HepG2 (cell line): ENCODE measurements at regions not wholly inside any gene's neighbourhood (a gene's known extent, or its start where the extent isn't known, plus 50 kb on each side); places are given as distances from the start of the nearest gene placed in this dataset.

Experiments used
- ATAC-seq: fragments of 200-7000 bp; cut with Tn5 transposase; 3 replicates; pipeline ENCODE4 v1.9.1; 2020; ENCODE audit warnings: mild to moderate bottlenecking, moderate library complexity
- BruUV-seq: library from RNA; stranded (reverse); fragments of 400-500 nt; replicated peaks from 2 replicates; lab custom pipeline; 2021; lab: Mats Ljungman, UMichigan
- CTCF ChIA-PET: fragments of 300-600 bp; formaldehyde crosslinking; extraction: SDS; loops from one replicate; lab custom pipeline; 2021; ENCODE audit warnings: low total read pairs, inconsistent platforms, low intra/inter-chr PET ratio; lab: Yijun Ruan, JAX
- POLR2A ChIA-PET: fragments of 350-600 bp; sonication (Branson Sonifier 250); formaldehyde crosslinking; loops from one replicate; lab custom pipeline; 2020; ENCODE audit warnings: antibody characterized with exemption, inconsistent platforms; lab: Yijun Ruan, JAX
- DNase-seq: peaks from one replicate; pipeline ENCODE4 v3.0.0-alpha.2; 2015; ENCODE audit warnings: low spot score
- FAIRE-seq: peaks from 3 replicates; lab custom pipeline; 2011; peaks lifted over from hg19 to GRCh38; lab: Jason Lieb, UNC
- H2AFZ ChIP-seq: one replicate; pipeline ENCODE4 v1.6.1; 2011; ENCODE audit warnings: low read length, inconsistent platforms
- H3K27ac ChIP-seq: fragments of 300-600 bp; 3 replicates; pipeline ENCODE4 v1.8.0; 2011; ENCODE audit warnings: mixed run types, mild to moderate bottlenecking, mixed read lengths, low read length, inconsistent platforms; ENCODE audit not compliant: insufficient read depth; ENCODE audit errors: extremely low read length
- H3K27me3 ChIP-seq, 2 experiments: fragments of 200-600 bp in 1 of 2; 2 replicates in 1 of 2; 3 replicates in 1 of 2; pipeline versions ENCODE4 v1.6.0 to v1.8.0; 2011; ENCODE audit warnings: low read length in 2 of 2, mild to moderate bottlenecking in 2 of 2, moderate library complexity in 2 of 2, inconsistent platforms in 1 of 2; ENCODE audit not compliant: insufficient read depth in 2 of 2, control insufficient read depth in 1 of 2
- H3K36me3 ChIP-seq, 2 experiments: fragments of 200-600 bp in 1 of 2; replicated peaks in 1 of 2; 2 replicates in 1 of 2; 3 replicates in 1 of 2; pipeline versions ENCODE4 v1.5.1 to v1.8.0; 2011; ENCODE audit warnings: low read length in 2 of 2, inconsistent platforms in 1 of 2; ENCODE audit not compliant: insufficient read depth in 2 of 2, control insufficient read depth in 1 of 2
- H3K4me1 ChIP-seq: 2 replicates; pipeline ENCODE4 v1.5.1; 2012; ENCODE audit warnings: low read length, inconsistent platforms; ENCODE audit not compliant: insufficient read depth
- H3K4me2 ChIP-seq: 2 replicates; pipeline ENCODE4 v1.6.0; 2011; ENCODE audit warnings: low read depth, low read length, inconsistent platforms
- H3K4me3 ChIP-seq, 3 experiments: fragments of 200-600 bp in 1 of 3; sonication (generic), shearing (Covaris generic) in 1 of 3; replicated peaks in 1 of 3; 2 replicates each; pipeline ENCODE4 v1.5.1; 2011 to 2016; ENCODE audit warnings: low read length in 3 of 3, inconsistent platforms in 2 of 3, low read depth in 2 of 3, mild to moderate bottlenecking in 2 of 3, control low read depth in 1 of 3, mixed read lengths in 1 of 3; ENCODE audit not compliant: insufficient read depth in 1 of 3
- H3K79me2 ChIP-seq: one replicate; pipeline ENCODE4 v1.6.1; 2011; ENCODE audit warnings: low read length, inconsistent platforms; ENCODE audit not compliant: insufficient read depth
- H3K9ac ChIP-seq: 2 replicates; pipeline ENCODE4 v1.6.0; 2011; ENCODE audit warnings: mild to moderate bottlenecking, low read depth, low read length, inconsistent platforms; ENCODE audit not compliant: insufficient read depth
- H3K9me3 ChIP-seq: 2 replicates; pipeline ENCODE4 v1.5.1; 2012; ENCODE audit warnings: mild to moderate bottlenecking, low read length
- H4K20me1 ChIP-seq: 2 replicates; pipeline ENCODE4 v1.6.0; 2011; ENCODE audit warnings: inconsistent platforms, mild to moderate bottlenecking, low read length, moderate library complexity; ENCODE audit not compliant: insufficient read depth
- HMG20A ChIP-seq: IDR thresholded peaks from 2 replicates; pipeline ENCODE4 v1.6.1; 2016; ENCODE audit warnings: borderline replicate concordance
- JUNB ChIP-seq: sonication (generic); formaldehyde crosslinking; IDR thresholded peaks from 2 replicates; pipeline ENCODE4 v1.8.0; 2022; ENCODE audit warnings: missing genetic modification reagents, mild to moderate bottlenecking, borderline replicate concordance
- POGZ ChIP-seq: sonication (generic); formaldehyde crosslinking; IDR thresholded peaks from 2 replicates; pipeline ENCODE4 v1.4.0; 2020; ENCODE audit warnings: mild to moderate bottlenecking, missing genetic modification reagents
- RFXAP ChIP-seq: sonication (generic); formaldehyde crosslinking; IDR thresholded peaks from 2 replicates; pipeline ENCODE4 v1.4.0; 2020; ENCODE audit warnings: missing genetic modification reagents, borderline replicate concordance
- SKIL ChIP-seq: sonication (generic); formaldehyde crosslinking; IDR thresholded peaks from 2 replicates; pipeline ENCODE4 v1.8.0; 2022; ENCODE audit warnings: missing genetic modification reagents, mild to moderate bottlenecking, moderate library complexity, borderline replicate concordance
- SRF ChIP-seq: IDR thresholded peaks from 2 replicates; pipeline ENCODE4 v1.6.1; 2011; ENCODE audit warnings: mild to moderate bottlenecking, low read depth, low read length, moderate library complexity
- TAF1 ChIP-seq: sonication (generic); formaldehyde crosslinking; IDR thresholded peaks from 2 replicates; pipeline ENCODE4 v1.4.0; 2020; ENCODE audit warnings: missing genetic modification reagents
- ZMYM4 ChIP-seq: sonication (generic); formaldehyde crosslinking; IDR thresholded peaks from 2 replicates; pipeline ENCODE4 v1.8.1; 2023; ENCODE audit warnings: mild to moderate bottlenecking, missing genetic modification reagents
- ZNF646 ChIP-seq: sonication (generic); formaldehyde crosslinking; IDR thresholded peaks from 2 replicates; pipeline ENCODE4 v1.9.0; 2021; ENCODE audit warnings: mild to moderate bottlenecking, missing genetic modification reagents
- ZNF710 ChIP-seq: sonication (generic); formaldehyde crosslinking; IDR thresholded peaks from 2 replicates; pipeline ENCODE4 v1.5.0; 2020; ENCODE audit warnings: mild to moderate bottlenecking, missing genetic modification reagents, borderline replicate concordance
- ZSCAN25 ChIP-seq: sonication (generic); formaldehyde crosslinking; IDR thresholded peaks from 2 replicates; pipeline ENCODE4 v1.8.0; 2022; ENCODE audit warnings: mild to moderate bottlenecking, missing genetic modification reagents
- WGBS: methylation state at CpG from one replicate; pipeline ENCODE4 v1.1.6; 2017; ENCODE audit warnings: low lambda C conversion rate; 5-methylcytosine and 5-hydroxymethylcytosine counted together
- in situ Hi-C: cut with HindIII; loops from 2 replicates; pipeline ENCODE4 v1.10.0; 2017; ENCODE audit warnings: low pct_unique_long_range_greater_than_20kb; ENCODE audit not compliant: extremely low pct_ligation_motif_present
- intact Hi-C: fragments of 100-400 bp; cut with micrococcal nuclease; formaldehyde crosslinking; loops from one replicate; pipeline ENCODE4 v1.10.0; 2022; ENCODE audit not compliant: unreplicated experiment

GRCh38 chr6:1187293-1188131 is 124.4 kb upstream of the FOXQ1 start (continued):
- TF ChIP-seq ZNF646 (CRISPR knock-in tag): no peak
- TF ChIP-seq RFXAP (CRISPR knock-in tag): no peak
- TF ChIP-seq TAF1: peak; percentile 19; the same call in 1 of the 2 replicates
- no peak for TF ChIP-seq ZSCAN25 (CRISPR knock-in tag)
- TF ChIP-seq HMG20A (CRISPR knock-in tag): 0 out of 2 replicates have a peak, but pooled peaks have one; percentile 22

- no peak overlapping the region for H3K27ac ChIP-seq
- no peak overlapping the region for H3K9ac ChIP-seq
- ChIA-PET CTCF (no interaction called here), POLR2A (interaction anchor here (1.7 to 2.4 kb wide), 2 partner anchors 44 to 132 kb away, joined by 5 to 26 read pairs; no protein-coding TSS in a partner anchor)
- DNase-seq (no peak), ATAC-seq (no peak), FAIRE-seq (no peak)
- H3K4me1 ChIP-seq: peaks cover 68% of the 10 kb centered on the region
- H3K4me3 ChIP-seq: no peak overlapping the region
- 89% methylated on average over 4 of the region's 4 CpGs for WGBS
- no peaks in the 10 kb centered on the region for H4K20me1 ChIP-seq
- BruUV-seq: no TSS peak
- no peaks in the 10 kb centered on the region for H3K27me3 ChIP-seq
- H2AFZ ChIP-seq: no peak overlapping the region
- no peaks in the 10 kb centered on the region for H3K79me2 ChIP-seq
- in situ Hi-C loops (no loop called here), intact Hi-C loops (loop anchor here (5.0 kb wide), 1 partner anchor 128 kb away; the partner anchor contains the start of gene FOXQ1)
- H3K4me2 ChIP-seq: no peak overlapping the region
- no peaks in the 10 kb centered on the region for H3K9me3 ChIP-seq
- H3K36me3 ChIP-seq: peaks cover 0 to 5% of the 10 kb centered on the region in 2 experiments; a peak in 3 of 5 replicates
- TF ChIP-seq SRF (peak; percentile 80), POGZ (peak; percentile 45; the same call in 1 of the 2 replicates), ZMYM4 (CRISPR knock-in tag) (peak; percentile 44), SKIL (CRISPR knock-in tag) (no peak), ZNF710 (0 out of 2 replicates have a peak, but pooled peaks have one; percentile 45), JUNB (CRISPR knock-in tag) (0 out of 2 replicates have a peak, but pooled peaks have one; percentile 5)
Observed at GRCh38 chr6:1184318-1184717, 127.6 kb upstream of the FOXQ1 start.
